ENCODE measurements at regions not wholly inside any gene's neighbourhood (a gene's known extent, or its start where the extent isn't known, plus 50 kb on each side); places are given as distances from the start of the nearest gene placed in this dataset.

GRCh38 chr3:40978442-40978841, 220.9 kb upstream of the CTNNB1 start:
- no peak for DNase-seq (ENCODE audit: low read depth)
- no peak for TF ChIP-seq CTCF (IDR thresholded peaks at IDR 0.05; ENCODE audit: low read depth, low read length, missing control alignments)
- H3K4me3 ChIP-seq (ENCODE audit: low read depth, low read length): no peak overlapping the region

GRCh38 chr3:40979962-40980361, 219.3 kb upstream of the CTNNB1 start:
- no peak for DNase-seq (ENCODE audit: low read depth)
- H3K4me3 ChIP-seq (ENCODE audit: low read depth, low read length): no peak overlapping the region
- TF ChIP-seq CTCF (IDR thresholded peaks at IDR 0.05; ENCODE audit: low read depth, low read length, missing control alignments): no peak

GRCh38 chr3:40980467-40980866, 218.8 kb upstream of the CTNNB1 start:
- no peak for DNase-seq (ENCODE audit: low read depth)
- TF ChIP-seq CTCF (IDR thresholded peaks at IDR 0.05; ENCODE audit: low read depth, low read length, missing control alignments): no peak
- H3K4me3 ChIP-seq (ENCODE audit: low read depth, low read length): no peak overlapping the region

- no peak overlapping the region for H3K4me3 ChIP-seq (ENCODE audit: low read depth, low read length)
- TF ChIP-seq CTCF (IDR thresholded peaks at IDR 0.05; ENCODE audit: low read depth, low read length, missing control alignments): no peak
- no peak for DNase-seq (ENCODE audit: low read depth)
Observed at GRCh38 chr3:40985195-40985594, 214.1 kb upstream of the CTNNB1 start.

- no peak for TF ChIP-seq CTCF (IDR thresholded peaks at IDR 0.05; ENCODE audit: low read depth, low read length, missing control alignments)
- H3K4me3 ChIP-seq (ENCODE audit: low read depth, low read length): no peak overlapping the region
- DNase-seq (ENCODE audit: low read depth): no peak
Observed at GRCh38 chr3:40988468-40988867, 210.8 kb upstream of the CTNNB1 start.

GRCh38 chr3:40989141-40990061, 209.9 kb upstream of the CTNNB1 start:
- no peak overlapping the region for H3K4me3 ChIP-seq (ENCODE audit: low read depth, low read length)
- no peak for DNase-seq (ENCODE audit: low read depth)
- TF ChIP-seq CTCF (IDR thresholded peaks at IDR 0.05; ENCODE audit: low read depth, low read length, missing control alignments): no peak

- H3K4me3 ChIP-seq (ENCODE audit: low read depth, low read length): no peak overlapping the region
- TF ChIP-seq CTCF (IDR thresholded peaks at IDR 0.05; ENCODE audit: low read depth, low read length, missing control alignments): no peak
- no peak for DNase-seq (ENCODE audit: low read depth)
Observed at GRCh38 chr3:40990062-40990456, 209.2 kb upstream of the CTNNB1 start.

All from GM12864 (cell line).